ENCODE measurements at regions not wholly inside any gene's neighbourhood (a gene's known extent, or its start where the extent isn't known, plus 50 kb on each side); places are given as distances from the start of the nearest gene placed in this dataset.
"Not testable (repeated sequence)": the region's sequence is repeated elsewhere in the genome, so short reads cannot be mapped to it uniquely, and the experiment has no call there.

- H3K27ac ChIP-seq: no peak overlapping the region
- TF ChIP-seq ZFX (IDR thresholded peaks at IDR 0.05): no peak
- TF ChIP-seq, protein P1, sequence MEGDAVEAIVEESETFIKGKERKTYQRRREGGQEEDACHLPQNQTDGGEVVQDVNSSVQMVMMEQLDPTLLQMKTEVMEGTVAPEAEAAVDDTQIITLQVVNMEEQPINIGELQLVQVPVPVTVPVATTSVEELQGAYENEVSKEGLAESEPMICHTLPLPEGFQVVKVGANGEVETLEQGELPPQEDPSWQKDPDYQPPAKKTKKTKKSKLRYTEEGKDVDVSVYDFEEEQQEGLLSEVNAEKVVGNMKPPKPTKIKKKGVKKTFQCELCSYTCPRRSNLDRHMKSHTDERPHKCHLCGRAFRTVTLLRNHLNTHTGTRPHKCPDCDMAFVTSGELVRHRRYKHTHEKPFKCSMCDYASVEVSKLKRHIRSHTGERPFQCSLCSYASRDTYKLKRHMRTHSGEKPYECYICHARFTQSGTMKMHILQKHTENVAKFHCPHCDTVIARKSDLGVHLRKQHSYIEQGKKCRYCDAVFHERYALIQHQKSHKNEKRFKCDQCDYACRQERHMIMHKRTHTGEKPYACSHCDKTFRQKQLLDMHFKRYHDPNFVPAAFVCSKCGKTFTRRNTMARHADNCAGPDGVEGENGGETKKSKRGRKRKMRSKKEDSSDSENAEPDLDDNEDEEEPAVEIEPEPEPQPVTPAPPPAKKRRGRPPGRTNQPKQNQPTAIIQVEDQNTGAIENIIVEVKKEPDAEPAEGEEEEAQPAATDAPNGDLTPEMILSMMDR (conservative IDR thresholded peaks at IDR 0.05): no peak
Measured at GRCh38 chr3:167001374-167001773, 378.7 kb downstream of the ZBBX start.

GRCh38 chr3:166993015-166993630 is 387.0 kb downstream of the ZBBX start:
- no peak overlapping the region for H3K27ac ChIP-seq
- TF ChIP-seq, protein P1 (conservative IDR thresholded peaks at IDR 0.05): no peak
- TF ChIP-seq ZFX (IDR thresholded peaks at IDR 0.05): no peak

DNA sequence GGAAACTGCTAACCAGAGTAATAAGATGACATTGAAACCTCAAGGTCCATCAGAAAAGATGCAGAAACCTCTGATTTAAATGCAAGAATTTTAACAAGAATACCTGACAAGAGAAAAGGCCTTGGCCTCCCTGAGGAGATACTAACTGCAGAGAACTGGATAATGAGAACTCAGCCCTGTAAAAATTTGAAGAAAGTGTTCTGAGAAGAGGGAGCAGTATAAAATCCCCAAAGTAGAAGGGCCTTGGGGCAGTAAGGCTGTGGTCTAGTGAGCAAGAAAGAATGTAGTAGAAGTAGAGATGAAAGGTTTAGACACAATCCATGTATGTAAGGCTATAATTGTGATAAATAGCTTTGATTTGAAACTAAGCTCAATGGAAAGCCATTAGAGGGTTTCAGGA is 394.1 kb downstream of the ZBBX start:
- no peak for TF ChIP-seq ZFX (IDR thresholded peaks at IDR 0.05)
- TF ChIP-seq, protein P1 (conservative IDR thresholded peaks at IDR 0.05): no peak
- H3K27ac ChIP-seq: no peak overlapping the region

DNA sequence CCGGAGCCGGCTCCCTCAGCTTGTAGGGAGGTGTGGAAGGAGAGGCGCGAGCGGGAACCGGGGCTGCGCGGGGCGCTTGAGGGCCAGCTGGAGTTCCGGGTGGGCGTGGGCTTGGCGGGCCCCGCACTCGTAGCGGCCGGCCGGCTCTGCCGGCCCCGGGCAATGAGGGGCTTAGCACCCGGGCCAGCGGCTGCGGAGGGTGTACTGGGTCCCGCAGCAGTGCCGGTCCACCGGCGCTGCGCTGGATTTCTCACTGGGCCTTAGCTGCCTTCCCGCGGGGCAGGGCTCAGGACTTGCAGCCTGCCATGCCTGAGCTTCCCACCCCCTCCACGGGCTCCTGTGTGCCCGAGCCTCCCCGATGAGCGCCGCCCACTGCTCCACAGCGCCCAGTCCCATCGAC is 404.3 kb downstream of the ZBBX start:
- H3K27ac ChIP-seq: not testable (repeated sequence)

GRCh38 chr3:166967714-166968113 is 412.4 kb downstream of the ZBBX start:
- not testable (repeated sequence) for H3K27ac ChIP-seq

DNA sequence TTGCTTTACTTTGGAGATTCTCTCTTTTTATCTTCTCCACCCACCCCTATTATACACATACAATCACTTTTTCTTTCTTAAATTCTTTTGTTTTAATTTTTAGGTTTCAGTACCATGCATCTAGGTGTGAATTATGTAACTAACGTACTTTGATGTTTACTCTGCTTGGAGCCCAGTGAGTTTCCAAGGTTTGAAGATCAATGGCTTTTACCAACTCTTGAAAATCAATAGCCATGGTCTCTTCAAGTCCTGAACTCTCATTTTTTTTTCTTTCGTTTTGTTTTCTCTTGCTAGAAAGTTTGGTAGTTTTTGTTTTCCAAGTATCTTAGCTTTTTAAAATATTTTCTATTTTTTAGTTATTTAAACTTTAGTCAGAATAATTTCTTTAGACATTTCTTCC is 417.2 kb downstream of the ZBBX start:
- TF ChIP-seq, protein P1 (conservative IDR thresholded peaks at IDR 0.05): no peak
- no peak for TF ChIP-seq ZFX (IDR thresholded peaks at IDR 0.05)
- H3K27ac ChIP-seq: no peak overlapping the region

DNA sequence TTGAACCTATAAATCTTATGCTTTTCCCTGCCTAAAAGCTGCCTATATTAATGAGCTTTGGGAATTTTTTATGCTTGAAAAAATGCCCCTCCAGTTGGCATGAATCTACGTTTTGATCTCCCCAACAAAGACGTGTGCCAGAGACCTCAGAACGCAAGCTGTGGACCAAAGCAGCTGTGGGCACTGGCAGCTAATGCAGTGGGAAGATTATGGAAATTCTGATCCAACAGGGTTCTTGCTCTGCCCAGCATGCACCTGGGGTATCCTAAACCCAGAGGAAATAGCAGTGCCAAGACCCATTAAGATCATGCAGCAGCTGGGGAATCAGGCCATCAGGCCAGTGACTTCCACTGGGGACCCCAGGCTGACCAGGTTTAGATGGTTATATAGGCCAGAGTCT is 423.0 kb downstream of the ZBBX start:
- H3K27ac ChIP-seq: no peak overlapping the region
- TF ChIP-seq, protein P1 (conservative IDR thresholded peaks at IDR 0.05): no peak
- no peak for TF ChIP-seq ZFX (IDR thresholded peaks at IDR 0.05)

DNA sequence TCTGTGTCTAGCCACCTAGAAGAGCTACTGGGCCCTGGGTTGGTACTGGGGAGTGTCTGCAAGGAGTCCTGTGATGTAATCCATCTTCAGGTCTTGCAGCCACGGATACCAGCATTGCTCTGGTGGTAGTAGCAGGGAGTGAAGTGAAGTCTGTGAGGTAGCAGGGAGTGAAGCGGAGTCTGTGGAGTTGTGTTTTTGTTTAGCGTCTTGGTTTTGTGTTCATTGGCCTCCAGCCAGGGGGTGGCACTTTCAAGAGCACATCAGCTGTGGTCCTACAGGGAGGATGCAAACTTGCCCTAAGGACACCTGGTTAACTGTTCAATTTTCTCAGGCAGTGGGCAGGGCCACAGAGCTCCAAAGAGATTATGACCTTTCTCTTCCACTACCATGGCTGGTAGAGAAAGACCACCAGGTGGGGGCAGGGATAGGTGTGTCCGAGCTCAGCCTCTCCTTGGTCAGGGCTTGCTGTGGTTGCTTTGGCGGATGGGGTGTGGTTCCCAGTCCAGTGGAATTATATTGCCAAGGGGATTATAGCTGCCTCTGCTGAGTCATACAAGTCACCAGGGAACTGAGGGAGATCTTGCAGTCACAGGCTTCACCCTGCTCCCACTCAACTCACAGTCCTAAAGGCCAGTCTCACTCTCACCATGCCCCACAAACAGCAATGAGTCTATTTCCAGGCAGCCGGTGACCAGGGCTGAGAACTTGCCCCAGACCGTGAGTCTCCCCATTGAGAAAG is 424.7 kb downstream of the ZBBX start:
- TF ChIP-seq, protein P1 (conservative IDR thresholded peaks at IDR 0.05): no peak
- TF ChIP-seq ZFX (IDR thresholded peaks at IDR 0.05): no peak
- no peak overlapping the region for H3K27ac ChIP-seq

All from C4-2B (cell line).